HL-60 (cell line): ENCODE measurements at regions not wholly inside any gene's neighbourhood (a gene's known extent, or its start where the extent isn't known, plus 50 kb on each side); places are given as distances from the start of the nearest gene placed in this dataset.
"Not testable (repeated sequence)": the region's sequence is repeated elsewhere in the genome, so short reads cannot be mapped to it uniquely, and the experiment has no call there.

Source experiments
- DNase-seq, 2 experiments: peaks; one replicate each; pipeline ENCODE4 v3.0.0-alpha.2; 2010 to 2020; ENCODE audit warnings: low read depth in 1 of 2, low spot score in 1 of 2
- H3K27ac ChIP-seq: fragments of 250-450 bp; sonication (Bioruptor Pico); replicated peaks from 2 replicates; pipeline ENCODE4 v1.5.1; 2020; ENCODE audit warnings: mild to moderate bottlenecking, moderate library complexity
- H3K27me3 ChIP-seq: fragments of 250-450 bp; sonication (Bioruptor Pico); 2 replicates; pipeline ENCODE4 v1.5.1; 2021; ENCODE audit warnings: mild to moderate bottlenecking, moderate library complexity; ENCODE audit not compliant: insufficient read depth, poor library complexity, severe bottlenecking
- H3K4me3 ChIP-seq: replicated peaks from 2 replicates; pipeline ENCODE4 v1.5.1; 2011; ENCODE audit warnings: mild to moderate bottlenecking, control low read depth, low read length; ENCODE audit not compliant: insufficient read depth
- CTCF ChIP-seq: IDR thresholded peaks from one replicate; pipeline ENCODE4 v1.5.1; 2011; ENCODE audit warnings: low read length, control low read depth, inconsistent platforms; ENCODE audit not compliant: insufficient read depth
- GABPA ChIP-seq: IDR thresholded peaks from 2 replicates; pipeline ENCODE4 v1.6.1; 2012; ENCODE audit warnings: low read depth
- POLR2AphosphoS5 ChIP-seq: IDR thresholded peaks from 2 replicates; pipeline ENCODE4 v1.6.1; 2012; ENCODE audit warnings: low read depth
- REST ChIP-seq: IDR thresholded peaks from 2 replicates; pipeline ENCODE4 v1.6.1; 2012; ENCODE audit warnings: low read depth; ENCODE audit not compliant: insufficient replicate concordance
- SPI1 ChIP-seq: IDR thresholded peaks from 2 replicates; pipeline ENCODE4 v1.6.1; 2012; ENCODE audit warnings: low read depth, mild to moderate bottlenecking, borderline replicate concordance

GRCh38 chr4:15173251-15173650, 171.0 kb downstream of the CPEB2 start:
- Histone ChIP-seq H3K4me3 (no peak overlapping the region), H3K27ac (no peak overlapping the region), H3K27me3 (no peaks in the 10 kb centered on the region)
- DNase-seq = no peak
- TF ChIP-seq POLR2AphosphoS5 = no peak
- no peak for TF ChIP-seq REST
- no peak for TF ChIP-seq CTCF
- no peak for TF ChIP-seq GABPA
- TF ChIP-seq SPI1 = no peak

GRCh38 chr4:15174168-15174567, 171.9 kb downstream of the CPEB2 start:
- H3K27ac ChIP-seq, DNase-seq, H3K4me3 ChIP-seq, H3K27me3 ChIP-seq: not testable (repeated sequence)

- DNase-seq, H3K27me3 ChIP-seq, H3K27ac ChIP-seq, H3K4me3 ChIP-seq: not testable (repeated sequence)
These were observed 177.6 kb downstream of the CPEB2 start for GRCh38 chr4:15179842-15180241.

GRCh38 chr4:15182600-15183220, 180.4 kb downstream of the CPEB2 start:
- Histone ChIP-seq H3K27me3 (no peaks in the 10 kb centered on the region), H3K4me3 (no peak overlapping the region), H3K27ac (no peak overlapping the region)
- no peak for DNase-seq
- TF ChIP-seq GABPA (no peak), CTCF (no peak), REST (no peak), SPI1 (no peak), POLR2AphosphoS5 (no peak)

- TF ChIP-seq CTCF = no peak
- DNase-seq = no peak
- Histone ChIP-seq H3K4me3 (no peak overlapping the region), H3K27ac (no peak overlapping the region), H3K27me3 (no peaks in the 10 kb centered on the region)
These were observed 183.9 kb downstream of the CPEB2 start for GRCh38 chr4:15186149-15186548.
